HCT116 (cell line): ENCODE measurements at regions not wholly inside any gene's neighbourhood (a gene's known extent, or its start where the extent isn't known, plus 50 kb on each side); places are given as distances from the start of the nearest gene placed in this dataset.

Source experiments
- CTCF ChIP-seq, 3 experiments: fragments of 200-600 bp in 1 of 3; sonication (generic) in 1 of 3; IDR thresholded peaks in 2 of 3; conservative IDR thresholded peaks in 1 of 3; 2 replicates each; pipeline ENCODE4 v1.5.1; 2012 to 2017; ENCODE audit warnings: low read depth in 2 of 3, low read length in 2 of 3, antibody characterized with exemption in 1 of 3, borderline replicate concordance in 1 of 3, control low read depth in 1 of 3, mild to moderate bottlenecking in 1 of 3, mixed read lengths in 1 of 3, mixed run types in 1 of 3, moderate library complexity in 1 of 3; ENCODE audit not compliant: insufficient read depth in 1 of 3
- POLR2A ChIP-seq: IDR thresholded peaks from 2 replicates; pipeline ENCODE4 v1.7.0; 2011; ENCODE audit warnings: borderline replicate concordance; ENCODE audit not compliant: insufficient read depth, insufficient read length; ENCODE audit errors: extremely low read depth
- POLR2AphosphoS5 ChIP-seq: IDR thresholded peaks from 2 replicates; pipeline ENCODE4 v1.6.1; 2011; ENCODE audit warnings: mild to moderate bottlenecking, low read depth, low read length, moderate library complexity

GRCh38 chr4:108272561-108272960 lies 103.8 kb upstream of the LEF1 start:
- TF ChIP-seq CTCF (IDR thresholded peaks at IDR 0.05 in 2 of 3, conservative IDR thresholded peaks at IDR 0.05 in 1 of 3; ENCODE audit: borderline replicate concordance in 1 of 3, insufficient read depth in 1 of 3, low read depth in 2 of 3, low read length in 2 of 3): no peak
- no peak for TF ChIP-seq POLR2A
- no peak for TF ChIP-seq POLR2AphosphoS5
